ENCODE measurements at regions not wholly inside any gene's neighbourhood (a gene's known extent, or its start where the extent isn't known, plus 50 kb on each side); places are given as distances from the start of the nearest gene placed in this dataset.
"Not testable (repeated sequence)": the region's sequence is repeated elsewhere in the genome, so short reads cannot be mapped to it uniquely, and the experiment has no call there.

GRCh38 chr12:128111333-128111732 is 155.6 kb upstream of the TMEM132C start:
- no peak for TF ChIP-seq CTCF (conservative IDR thresholded peaks at IDR 0.05; ENCODE audit: low read depth)
- no peak for DNase-seq (ENCODE audit: low spot score)
- no peak overlapping the region for H3K27ac ChIP-seq
- ChIA-PET CTCF (interaction anchor here (0.6 kb wide), 1 partner anchor 1493 kb away, joined by 3 read pairs; no protein-coding TSS in a partner anchor), POLR2A (ENCODE audit: low non-redundant PET) (no interaction called here)

DNA sequence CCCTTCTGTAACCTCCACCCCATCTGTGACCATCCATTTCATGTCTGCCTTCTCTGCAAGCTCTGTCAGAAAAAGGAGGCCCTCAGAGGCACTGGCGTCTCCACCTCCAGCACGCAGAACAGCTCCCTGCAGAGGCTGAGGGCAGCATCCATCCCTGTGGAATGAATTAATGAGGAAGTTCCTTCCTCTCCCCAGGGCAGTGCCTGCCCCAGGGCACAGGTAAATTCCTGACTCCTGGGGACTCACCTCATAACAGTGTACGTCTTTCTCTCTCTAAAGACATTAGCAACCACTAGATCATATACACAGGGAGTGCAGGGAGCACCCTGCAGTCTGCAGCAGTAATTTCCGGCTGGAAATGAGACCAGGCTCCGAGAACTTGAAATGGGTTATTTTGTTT is 155.0 kb upstream of the TMEM132C start:
- ChIA-PET CTCF (interaction anchor here (0.6 kb wide), 1 partner anchor 1493 kb away, joined by 3 read pairs; no protein-coding TSS in a partner anchor), POLR2A (ENCODE audit: low non-redundant PET) (no interaction called here)
- TF ChIP-seq CTCF (conservative IDR thresholded peaks at IDR 0.05; ENCODE audit: low read depth): no peak
- DNase-seq (ENCODE audit: low spot score): no peak
- no peak overlapping the region for H3K27ac ChIP-seq

DNA sequence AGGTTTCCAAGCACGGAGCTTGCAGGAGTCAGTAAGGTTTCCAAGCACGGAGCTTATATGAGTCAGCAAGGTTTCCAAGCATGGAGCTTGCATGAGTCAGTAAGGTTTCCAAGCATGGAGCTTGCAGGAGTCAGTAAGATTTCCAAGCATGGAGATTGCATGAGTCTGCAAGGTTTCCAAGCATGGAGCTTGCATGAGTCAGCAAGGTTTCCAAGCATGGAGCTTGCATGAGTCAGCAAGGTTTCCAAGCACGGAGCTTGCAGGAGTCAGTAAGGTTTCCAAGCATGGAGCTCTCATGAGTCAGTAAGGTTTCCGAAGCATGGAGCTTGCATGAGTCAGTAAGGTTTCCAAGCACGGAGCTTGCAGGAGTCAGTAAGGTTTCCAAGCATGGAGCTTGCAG is 153.7 kb upstream of the TMEM132C start:
- DNase-seq (ENCODE audit: low spot score); POLR2A ChIA-PET (ENCODE audit: low non-redundant PET); H3K27ac ChIP-seq: not testable (repeated sequence)
- CTCF ChIA-PET: interaction anchor here (0.6 kb wide), 1 partner anchor 908 kb away, joined by 3 read pairs; no protein-coding TSS in a partner anchor

GRCh38 chr12:128114485-128114884 is 152.5 kb upstream of the TMEM132C start:
- no peak overlapping the region for H3K27ac ChIP-seq
- no peak for TF ChIP-seq CTCF (conservative IDR thresholded peaks at IDR 0.05; ENCODE audit: low read depth)
- no peak for DNase-seq (ENCODE audit: low spot score)
- CTCF ChIA-PET: no interaction called here
- POLR2A ChIA-PET (ENCODE audit: low non-redundant PET): no interaction called here

DNA sequence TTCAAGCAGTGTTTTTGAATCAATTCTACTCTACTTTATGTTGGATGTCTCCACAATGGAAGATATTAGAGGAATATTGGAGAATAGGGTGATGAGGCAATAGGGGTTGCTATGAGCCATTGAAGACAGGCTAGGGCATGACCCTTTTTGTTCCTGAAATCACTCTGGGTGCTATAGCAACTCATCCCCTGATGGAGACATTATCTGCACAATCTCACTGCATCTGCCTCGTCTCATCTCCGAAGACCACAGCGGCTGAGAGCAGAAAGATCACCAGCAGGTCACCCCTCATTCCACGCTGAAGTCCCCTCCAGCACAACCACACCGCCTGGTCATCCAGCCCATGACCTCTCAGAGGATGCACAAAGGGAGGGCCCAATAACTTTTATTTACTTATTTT is 150.4 kb upstream of the TMEM132C start:
- DNase-seq (ENCODE audit: low spot score): no peak
- ChIA-PET POLR2A (ENCODE audit: low non-redundant PET) (no interaction called here), CTCF (no interaction called here)
- no peak overlapping the region for H3K27ac ChIP-seq
- no peak for TF ChIP-seq CTCF (conservative IDR thresholded peaks at IDR 0.05; ENCODE audit: low read depth)

DNA sequence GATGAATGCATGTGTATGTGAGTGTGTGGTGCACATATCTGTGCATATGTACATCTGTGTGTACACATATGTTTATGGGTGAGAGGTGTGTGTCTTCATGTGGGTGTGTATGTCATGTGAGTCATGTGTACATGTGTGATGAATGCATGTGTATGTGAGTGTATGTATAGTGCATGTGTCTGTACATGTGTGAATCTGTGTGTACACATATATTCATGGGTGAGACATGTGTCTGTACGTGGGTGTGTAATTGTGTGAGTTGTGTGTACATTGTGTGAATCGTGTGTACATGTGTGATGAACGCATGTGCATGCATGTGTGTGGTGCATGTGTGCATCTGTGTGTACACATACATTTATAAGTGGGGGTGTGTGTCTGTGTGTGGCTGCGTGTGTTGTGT is 146.9 kb upstream of the TMEM132C start:
- no peak for TF ChIP-seq CTCF (conservative IDR thresholded peaks at IDR 0.05; ENCODE audit: low read depth)
- no peak for DNase-seq (ENCODE audit: low spot score)
- ChIA-PET CTCF (no interaction called here), POLR2A (ENCODE audit: low non-redundant PET) (no interaction called here)
- H3K27ac ChIP-seq: no peak overlapping the region

DNA sequence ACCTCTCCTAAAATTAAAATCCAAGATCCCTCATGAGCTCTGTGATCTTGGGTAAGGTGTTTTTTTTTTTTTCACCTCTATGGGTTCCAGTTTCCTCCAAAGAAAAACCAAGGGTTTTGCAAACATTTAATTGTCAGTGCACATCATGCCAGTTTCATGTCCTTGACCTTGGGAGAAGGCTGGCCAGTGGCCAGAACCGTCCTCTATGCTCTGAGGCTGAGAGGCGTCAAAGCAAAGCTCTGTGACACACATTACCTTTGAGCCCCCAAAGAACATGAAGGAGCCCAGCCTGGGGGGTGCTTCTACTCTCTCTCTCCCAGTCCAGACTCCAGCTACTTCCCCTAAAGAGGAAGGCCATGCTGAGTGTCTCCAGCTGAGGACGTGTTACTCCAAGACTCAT is 145.5 kb upstream of the TMEM132C start:
- TF ChIP-seq CTCF (conservative IDR thresholded peaks at IDR 0.05; ENCODE audit: low read depth): no peak
- POLR2A ChIA-PET (ENCODE audit: low non-redundant PET): no interaction called here
- no peak overlapping the region for H3K27ac ChIP-seq
- CTCF ChIA-PET: no interaction called here
- DNase-seq (ENCODE audit: low spot score): no peak

All from RWPE1 (cell line).